SK-N-SH (cell line): ENCODE measurements at regions not wholly inside any gene's neighbourhood (a gene's known extent, or its start where the extent isn't known, plus 50 kb on each side); places are given as distances from the start of the nearest gene placed in this dataset.

ENCODE experiments used
- CTCF ChIA-PET: fragments of 300-600, 350-600 bp; formaldehyde crosslinking; extraction: SDS; loops from one replicate; lab custom pipeline; 2021; lab: Yijun Ruan, JAX
- POLR2A ChIA-PET: fragments of 350-600 bp; sonication (Branson Sonifier 250); formaldehyde crosslinking; extraction: SDS; loops from one replicate; lab custom pipeline; 2020; ENCODE audit warnings: antibody characterized with exemption, inconsistent platforms; lab: Yijun Ruan, JAX
- DNase-seq: peaks from one replicate; pipeline ENCODE4 v3.0.0; 2012
- H2AFZ ChIP-seq: fragments of 200-600 bp; sonication (generic); 2 replicates; pipeline ENCODE4 v1.8.1; 2016; ENCODE audit warnings: antibody characterized with exemption, mild to moderate bottlenecking, low read depth
- H3F3A ChIP-seq: fragments of 200-600 bp; sonication (generic); replicated peaks from 2 replicates; pipeline ENCODE3; 2016; ENCODE audit warnings: antibody characterized with exemption, mild to moderate bottlenecking; ENCODE audit not compliant: insufficient read depth
- H3K27ac ChIP-seq, 2 experiments: fragments of 200-500 bp in 1 of 2; fragments of 200-600 bp in 1 of 2; sonication (Bioruptor generic) in 1 of 2; sonication (generic), shearing (Covaris generic) in 1 of 2; 2 replicates each; pipeline versions ENCODE4 v1.5.1 to v1.6.1; 2014 to 2016; ENCODE audit warnings: low read depth in 2 of 2, inconsistent platforms in 1 of 2, low read length in 1 of 2, mild to moderate bottlenecking in 1 of 2, mixed read lengths in 1 of 2
- H3K27me3 ChIP-seq: fragments of 200-600 bp; sonication (generic), shearing (Covaris generic); 2 replicates; pipeline ENCODE4 v1.6.1; 2016; ENCODE audit warnings: mixed run types; ENCODE audit not compliant: insufficient read depth
- H3K36me3 ChIP-seq, 2 experiments: fragments of 200-500 bp in 1 of 2; fragments of 200-600 bp in 1 of 2; sonication (Bioruptor generic) in 1 of 2; sonication (generic) in 1 of 2; replicated peaks in 1 of 2; 2 replicates each; pipeline versions ENCODE3 to v1.5.1; 2014 to 2016; ENCODE audit warnings: low read length in 1 of 2, mild to moderate bottlenecking in 1 of 2; ENCODE audit not compliant: insufficient read depth in 2 of 2, control insufficient read depth in 1 of 2
- H3K4me1 ChIP-seq, 2 experiments: fragments of 200-500 bp in 1 of 2; fragments of 200-600 bp in 1 of 2; sonication (Bioruptor generic) in 1 of 2; sonication (generic), shearing (Covaris generic) in 1 of 2; 2 replicates each; pipeline versions ENCODE4 v1.5.1 to v1.6.1; 2014 to 2016; ENCODE audit warnings: low read depth in 1 of 2, low read length in 1 of 2, mixed run types in 1 of 2; ENCODE audit not compliant: insufficient read depth in 2 of 2, control insufficient read depth in 1 of 2
- H3K4me2 ChIP-seq: fragments of 200-600 bp; sonication (generic), shearing (Covaris generic); 2 replicates; pipeline ENCODE4 v1.6.1; 2017; ENCODE audit warnings: mixed run types
- H3K4me3 ChIP-seq, 2 experiments: fragments of 200-500 bp in 1 of 2; fragments of 200-600 bp in 1 of 2; sonication (Bioruptor generic) in 1 of 2; sonication (generic), shearing (Covaris generic) in 1 of 2; 2 replicates each; pipeline versions ENCODE4 v1.5.1 to v1.8.1; 2014 to 2016; ENCODE audit warnings: low read depth in 2 of 2, inconsistent platforms in 1 of 2, low read length in 1 of 2, mild to moderate bottlenecking in 1 of 2, mixed read lengths in 1 of 2, moderate library complexity in 1 of 2
- H3K79me2 ChIP-seq: fragments of 200-600 bp; sonication (generic); 2 replicates; pipeline ENCODE4 v1.8.1; 2017; ENCODE audit warnings: mild to moderate bottlenecking; ENCODE audit not compliant: insufficient read depth
- H3K9ac ChIP-seq: fragments of 200-600 bp; sonication (generic); 2 replicates; pipeline ENCODE4 v1.6.1; 2017; ENCODE audit warnings: mixed run types
- H3K9me2 ChIP-seq: fragments of 200-600 bp; sonication (generic); 2 replicates; pipeline ENCODE4 v1.6.1; 2017; ENCODE audit warnings: mixed run types
- H3K9me3 ChIP-seq: fragments of 200-600 bp; sonication (generic); 2 replicates; pipeline ENCODE4 v1.6.1; 2017; ENCODE audit warnings: mixed run types, mild to moderate bottlenecking, moderate library complexity
- H4K20me1 ChIP-seq: fragments of 200-600 bp; sonication (generic); 2 replicates; pipeline ENCODE4 v1.6.1; 2017; ENCODE audit warnings: mild to moderate bottlenecking, mixed run types; ENCODE audit not compliant: insufficient read depth
- CHD2 ChIP-seq: fragments of 150-350 bp; IDR thresholded peaks from 2 replicates; pipeline ENCODE4 v1.6.1; 2018; ENCODE audit warnings: low read length; ENCODE audit not compliant: partially characterized antibody
- ELF1 ChIP-seq: IDR thresholded peaks from 2 replicates; pipeline ENCODE4 v1.4.0; 2012
- FOXJ3 ChIP-seq: sonication (generic); formaldehyde crosslinking; IDR thresholded peaks from 2 replicates; pipeline ENCODE4 v1.5.1; 2020; ENCODE audit warnings: mild to moderate bottlenecking, missing genetic modification reagents
- GATA2 ChIP-seq: sonication (generic); formaldehyde crosslinking; IDR thresholded peaks from 2 replicates; pipeline ENCODE4 v1.5.0; 2020; ENCODE audit warnings: mild to moderate bottlenecking, missing genetic modification reagents
- JUND ChIP-seq: IDR thresholded peaks from 2 replicates; pipeline ENCODE4 v1.4.0; 2012
- MAX ChIP-seq: IDR thresholded peaks from 2 replicates; pipeline ENCODE4 v1.4.0; 2012; ENCODE audit warnings: low read depth
- MEF2A ChIP-seq: IDR thresholded peaks from 2 replicates; pipeline ENCODE4 v1.4.0; 2012; ENCODE audit warnings: low read depth, borderline replicate concordance
- NFIC ChIP-seq: IDR thresholded peaks from 2 replicates; pipeline ENCODE4 v1.4.0; 2012; ENCODE audit warnings: borderline replicate concordance
- NRF1 ChIP-seq: IDR thresholded peaks from 2 replicates; pipeline ENCODE4 v1.6.1; 2012; ENCODE audit warnings: low read depth, mild to moderate bottlenecking, low read length
- RXRA ChIP-seq: IDR thresholded peaks from 2 replicates; pipeline ENCODE4 v1.4.0; 2012; ENCODE audit warnings: low read depth, mild to moderate bottlenecking, borderline replicate concordance
- SMC3 ChIP-seq: IDR thresholded peaks from 2 replicates; pipeline ENCODE4 v1.6.1; 2012; ENCODE audit warnings: low read depth, low read length, improper control_type of control experiment
- TAF1 ChIP-seq: IDR thresholded peaks from 2 replicates; pipeline ENCODE4 v1.6.1; 2012; ENCODE audit warnings: low read depth, mild to moderate bottlenecking, low read length, moderate library complexity, borderline replicate concordance
- TCF12 ChIP-seq: IDR thresholded peaks from 2 replicates; pipeline ENCODE4 v1.4.0; 2012
- USF2 ChIP-seq: fragments of 150-350 bp; IDR thresholded peaks from 2 replicates; pipeline ENCODE4 v1.6.1; 2017; ENCODE audit warnings: antibody characterized with exemption, low read length, low read depth, borderline replicate concordance
- YY1 ChIP-seq: IDR thresholded peaks from 2 replicates; pipeline ENCODE4 v1.4.0; 2012; ENCODE audit warnings: low read depth, mild to moderate bottlenecking
- ZBTB33 ChIP-seq: IDR thresholded peaks from 2 replicates; pipeline ENCODE4 v1.4.0; 2012; ENCODE audit warnings: low read depth, borderline replicate concordance
- WGBS: methylation state at CpG from one replicate; pipeline ENCODE4 v1.1.6; 2017; ENCODE audit warnings: low lambda C conversion rate; 5-methylcytosine and 5-hydroxymethylcytosine counted together
- TF ChIP-seq, protein P1 (sequence below): IDR thresholded peaks from 2 replicates; pipeline ENCODE4 v1.6.1; 2012; ENCODE audit warnings: mild to moderate bottlenecking, low read depth, low read length, moderate library complexity
- TF ChIP-seq, protein P2 (sequence below): fragments of 150-350 bp; IDR thresholded peaks from 2 replicates; pipeline ENCODE4 v1.6.1; 2016; ENCODE audit warnings: mild to moderate bottlenecking, low read depth, low read length
- TF ChIP-seq, protein P3 (sequence below): IDR thresholded peaks from 2 replicates; pipeline ENCODE4 v1.4.0; 2012; ENCODE audit warnings: low read depth, borderline replicate concordance

DNA sequence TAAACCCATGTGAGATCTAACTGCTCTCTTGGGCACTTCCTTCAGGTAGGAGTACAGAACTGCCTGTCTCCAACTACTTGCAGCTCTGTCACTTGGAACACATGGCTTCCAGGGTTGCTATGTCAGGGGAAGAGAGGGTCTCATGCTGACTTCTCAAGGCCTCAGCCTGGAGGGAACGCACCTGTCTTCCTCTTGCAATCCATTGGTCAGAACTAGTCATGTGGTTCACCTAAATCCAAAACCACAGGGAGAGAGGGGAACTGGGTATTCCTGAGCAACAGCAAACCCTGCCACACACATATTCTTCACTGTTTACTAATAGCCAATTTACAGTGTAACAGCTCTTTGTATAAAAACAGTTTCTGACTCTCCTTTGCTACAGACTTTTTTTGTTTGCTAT, 206.1 kb downstream of the KCNJ2 start (continued):
- TF ChIP-seq, protein P1, sequence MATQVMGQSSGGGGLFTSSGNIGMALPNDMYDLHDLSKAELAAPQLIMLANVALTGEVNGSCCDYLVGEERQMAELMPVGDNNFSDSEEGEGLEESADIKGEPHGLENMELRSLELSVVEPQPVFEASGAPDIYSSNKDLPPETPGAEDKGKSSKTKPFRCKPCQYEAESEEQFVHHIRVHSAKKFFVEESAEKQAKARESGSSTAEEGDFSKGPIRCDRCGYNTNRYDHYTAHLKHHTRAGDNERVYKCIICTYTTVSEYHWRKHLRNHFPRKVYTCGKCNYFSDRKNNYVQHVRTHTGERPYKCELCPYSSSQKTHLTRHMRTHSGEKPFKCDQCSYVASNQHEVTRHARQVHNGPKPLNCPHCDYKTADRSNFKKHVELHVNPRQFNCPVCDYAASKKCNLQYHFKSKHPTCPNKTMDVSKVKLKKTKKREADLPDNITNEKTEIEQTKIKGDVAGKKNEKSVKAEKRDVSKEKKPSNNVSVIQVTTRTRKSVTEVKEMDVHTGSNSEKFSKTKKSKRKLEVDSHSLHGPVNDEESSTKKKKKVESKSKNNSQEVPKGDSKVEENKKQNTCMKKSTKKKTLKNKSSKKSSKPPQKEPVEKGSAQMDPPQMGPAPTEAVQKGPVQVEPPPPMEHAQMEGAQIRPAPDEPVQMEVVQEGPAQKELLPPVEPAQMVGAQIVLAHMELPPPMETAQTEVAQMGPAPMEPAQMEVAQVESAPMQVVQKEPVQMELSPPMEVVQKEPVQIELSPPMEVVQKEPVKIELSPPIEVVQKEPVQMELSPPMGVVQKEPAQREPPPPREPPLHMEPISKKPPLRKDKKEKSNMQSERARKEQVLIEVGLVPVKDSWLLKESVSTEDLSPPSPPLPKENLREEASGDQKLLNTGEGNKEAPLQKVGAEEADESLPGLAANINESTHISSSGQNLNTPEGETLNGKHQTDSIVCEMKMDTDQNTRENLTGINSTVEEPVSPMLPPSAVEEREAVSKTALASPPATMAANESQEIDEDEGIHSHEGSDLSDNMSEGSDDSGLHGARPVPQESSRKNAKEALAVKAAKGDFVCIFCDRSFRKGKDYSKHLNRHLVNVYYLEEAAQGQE = no peak
- no peak for TF ChIP-seq FOXJ3 (CRISPR knock-in tag)
- TF ChIP-seq CHD2 = no peak
- no peak for TF ChIP-seq ZBTB33
- no peak for TF ChIP-seq MAX
- TF ChIP-seq JUND = no peak
- no peak for TF ChIP-seq TAF1
- no peak for TF ChIP-seq NFIC
- TF ChIP-seq GATA2 (CRISPR knock-in tag) = no peak
- TF ChIP-seq ELF1 = no peak
- TF ChIP-seq, all 33 proteins: peak for 0

GRCh38 chr17:70375813-70376770, 206.8 kb downstream of the KCNJ2 start:
- no peaks in the 10 kb centered on the region for H3K36me3 ChIP-seq
- H3K4me1 ChIP-seq = peaks cover 0 to 20% of the 10 kb centered on the region in 2 experiments; a peak in 2 of 4 replicates
- H3K27ac ChIP-seq = no peak overlapping the region
- H2AFZ ChIP-seq = no peak overlapping the region
- 78% methylated on average over 4 of the region's 4 CpGs for WGBS
- H3K9me2 ChIP-seq = no peaks in the 10 kb centered on the region
- H3K9ac ChIP-seq = no peak overlapping the region
- no peaks in the 10 kb centered on the region for H3F3A ChIP-seq
- H3K9me3 ChIP-seq = no peaks in the 10 kb centered on the region
- no peak overlapping the region for H3K4me2 ChIP-seq
- DNase-seq = no peak
- H3K79me2 ChIP-seq = no peaks in the 10 kb centered on the region
- ChIA-PET CTCF (interaction anchor here (0.6 to 2.4 kb wide), 7 partner anchors 12 to 769 kb away, joined by 3 to 7 read pairs (median 3); no protein-coding TSS in a partner anchor), POLR2A (no interaction called here)
- no peak overlapping the region for H3K4me3 ChIP-seq
- H3K27me3 ChIP-seq = no peaks in the 10 kb centered on the region
- no peaks in the 10 kb centered on the region for H4K20me1 ChIP-seq
- TF ChIP-seq, protein P2, sequence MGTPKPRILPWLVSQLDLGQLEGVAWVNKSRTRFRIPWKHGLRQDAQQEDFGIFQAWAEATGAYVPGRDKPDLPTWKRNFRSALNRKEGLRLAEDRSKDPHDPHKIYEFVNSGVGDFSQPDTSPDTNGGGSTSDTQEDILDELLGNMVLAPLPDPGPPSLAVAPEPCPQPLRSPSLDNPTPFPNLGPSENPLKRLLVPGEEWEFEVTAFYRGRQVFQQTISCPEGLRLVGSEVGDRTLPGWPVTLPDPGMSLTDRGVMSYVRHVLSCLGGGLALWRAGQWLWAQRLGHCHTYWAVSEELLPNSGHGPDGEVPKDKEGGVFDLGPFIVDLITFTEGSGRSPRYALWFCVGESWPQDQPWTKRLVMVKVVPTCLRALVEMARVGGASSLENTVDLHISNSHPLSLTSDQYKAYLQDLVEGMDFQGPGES = no peak
- TF ChIP-seq MEF2A (no peak), NRF1 (no peak), USF2 (no peak), TCF12 (no peak), ZBTB33 (no peak), SMC3 (no peak), RXRA (no peak), YY1 (no peak)
- TF ChIP-seq, protein P3, sequence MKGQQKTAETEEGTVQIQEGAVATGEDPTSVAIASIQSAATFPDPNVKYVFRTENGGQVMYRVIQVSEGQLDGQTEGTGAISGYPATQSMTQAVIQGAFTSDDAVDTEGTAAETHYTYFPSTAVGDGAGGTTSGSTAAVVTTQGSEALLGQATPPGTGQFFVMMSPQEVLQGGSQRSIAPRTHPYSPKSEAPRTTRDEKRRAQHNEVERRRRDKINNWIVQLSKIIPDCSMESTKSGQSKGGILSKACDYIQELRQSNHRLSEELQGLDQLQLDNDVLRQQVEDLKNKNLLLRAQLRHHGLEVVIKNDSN = no peak
